GM23338 (cell line): ENCODE measurements at regions not wholly inside any gene's neighbourhood (a gene's known extent, or its start where the extent isn't known, plus 50 kb on each side); places are given as distances from the start of the nearest gene placed in this dataset.

Experiments used
- ATAC-seq: fragments of 200-7000 bp; cut with Tn5 transposase; 3 replicates; pipeline ENCODE4 v1.9.1; 2020
- DNase-seq: peaks from one replicate; pipeline ENCODE4 v3.0.0-alpha.2; 2015; ENCODE audit warnings: low spot score
- H2AFZ ChIP-seq: fragments of 200-600 bp; sonication (generic); 2 replicates; pipeline ENCODE4 v1.8.0; 2016; ENCODE audit warnings: antibody characterized with exemption, mild to moderate bottlenecking, moderate library complexity
- H3F3A ChIP-seq: fragments of 200-600 bp; sonication (generic); replicated peaks from 2 replicates; pipeline ENCODE4 v1.8.0; 2017; ENCODE audit warnings: antibody characterized with exemption, mixed run types, low read depth
- H3K27ac ChIP-seq: fragments of 200-600 bp; sonication (generic); 2 replicates; pipeline ENCODE4 v1.6.1; 2016; ENCODE audit warnings: low read depth
- H3K27me3 ChIP-seq: fragments of 200-600 bp; sonication (generic); 2 replicates; pipeline ENCODE4 v1.8.0; 2016; ENCODE audit warnings: mild to moderate bottlenecking, mixed run types, moderate library complexity; ENCODE audit not compliant: insufficient read depth
- H3K36me3 ChIP-seq: fragments of 200-600 bp; sonication (generic); 2 replicates; pipeline ENCODE4 v1.8.0; 2016; ENCODE audit warnings: mild to moderate bottlenecking; ENCODE audit not compliant: insufficient read depth
- H3K4me1 ChIP-seq: fragments of 200-600 bp; sonication (generic); 2 replicates; pipeline ENCODE4 v1.8.0; 2016; ENCODE audit warnings: mild to moderate bottlenecking, moderate library complexity; ENCODE audit not compliant: insufficient read depth
- H3K4me2 ChIP-seq: fragments of 200-600 bp; sonication (generic); 2 replicates; pipeline ENCODE4 v1.7.1; 2017; ENCODE audit warnings: mixed run types
- H3K4me3 ChIP-seq: fragments of 200-600 bp; sonication (generic); 2 replicates; pipeline ENCODE4 v1.6.1; 2016; ENCODE audit warnings: mixed run types
- H3K79me2 ChIP-seq: fragments of 200-600 bp; sonication (generic); replicated peaks from 2 replicates; pipeline ENCODE4 v1.8.0; 2017; ENCODE audit warnings: mild to moderate bottlenecking; ENCODE audit not compliant: insufficient read depth
- H3K9me2 ChIP-seq: fragments of 200-600 bp; sonication (generic); 2 replicates; pipeline ENCODE4 v1.8.0; 2017; ENCODE audit not compliant: insufficient read depth
- H4K20me1 ChIP-seq: fragments of 200-600 bp; sonication (generic); replicated peaks from 2 replicates; pipeline ENCODE4 v1.8.0; 2017; ENCODE audit warnings: mild to moderate bottlenecking; ENCODE audit not compliant: insufficient read depth
- H3K27ac Mint-ChIP-seq: 2 replicates; pipeline ENCODE4 v1.8.0; 2020; ENCODE audit warnings: inconsistent platforms, mild to moderate bottlenecking, moderate library complexity, mixed read lengths
- H3K27me3 Mint-ChIP-seq: 3 replicates; pipeline ENCODE4 v1.8.0; 2022; ENCODE audit warnings: low read depth, mild to moderate bottlenecking, moderate library complexity, mixed read lengths, inconsistent platforms; ENCODE audit not compliant: insufficient read depth, poor library complexity
- H3K36me3 Mint-ChIP-seq: 3 replicates; pipeline ENCODE4 v1.8.0; 2021; ENCODE audit warnings: low read depth, mild to moderate bottlenecking, inconsistent platforms, moderate library complexity, mixed read lengths
- H3K4me1 Mint-ChIP-seq: 3 replicates; pipeline ENCODE4 v1.8.0; 2020; ENCODE audit warnings: mild to moderate bottlenecking, inconsistent platforms, mixed read lengths
- H3K4me3 Mint-ChIP-seq: 3 replicates; pipeline ENCODE4 v1.8.0; 2021; ENCODE audit warnings: moderate library complexity, mild to moderate bottlenecking, inconsistent platforms, mixed read lengths
- H3K9me3 Mint-ChIP-seq: 3 replicates; pipeline ENCODE4 v1.8.0; 2020; ENCODE audit warnings: moderate library complexity, mild to moderate bottlenecking, inconsistent platforms, mixed read lengths
- CREB1 ChIP-seq: fragments of 250-450 bp; sonication (Bioruptor Pico); IDR thresholded peaks from 2 replicates; pipeline ENCODE4 v1.5.0; 2020; ENCODE audit warnings: low read depth, mild to moderate bottlenecking, moderate library complexity
- CTCF ChIP-seq, 2 experiments: fragments of 200-600 bp in 1 of 2; sonication (generic) in 1 of 2; conservative IDR thresholded peaks; 2 replicates each; pipeline versions ENCODE4 v1.5.1 to v1.6.1; 2016 to 2017; ENCODE audit warnings: antibody characterized with exemption in 2 of 2, low read depth in 2 of 2, mild to moderate bottlenecking in 2 of 2, moderate library complexity in 1 of 2
- EZH2 ChIP-seq: fragments of 200-600 bp; sonication (generic); IDR thresholded peaks from one replicate; pipeline ENCODE4 v1.8.0; 2017; ENCODE audit warnings: antibody characterized with exemption, mild to moderate bottlenecking, low read depth; ENCODE audit not compliant: unreplicated experiment
- EZH2phosphoT487 ChIP-seq: fragments of 200-600 bp; sonication (generic); IDR thresholded peaks from one replicate; pipeline ENCODE4 v1.8.1; 2018; ENCODE audit warnings: antibody characterized with exemption; ENCODE audit not compliant: unreplicated experiment
- JUNB ChIP-seq: IDR thresholded peaks from one replicate; pipeline ENCODE4 v1.6.1; 2016; ENCODE audit warnings: antibody characterized with exemption; ENCODE audit not compliant: unreplicated experiment
- NANOG ChIP-seq: IDR thresholded peaks from 2 replicates; pipeline ENCODE4 v1.6.1; 2016; ENCODE audit warnings: antibody characterized with exemption, borderline replicate concordance
- POLR2AphosphoS5 ChIP-seq: IDR thresholded peaks from 2 replicates; pipeline ENCODE4 v1.6.1; 2016; ENCODE audit warnings: antibody characterized with exemption, low read depth
- STAT1 ChIP-seq: IDR thresholded peaks from one replicate; pipeline ENCODE4 v1.6.1; 2016; ENCODE audit warnings: antibody characterized with exemption; ENCODE audit not compliant: unreplicated experiment
- ZNF114 ChIP-seq: fragments of 250-450 bp; sonication (Bioruptor Pico); IDR thresholded peaks from 2 replicates; pipeline ENCODE4 v1.5.0; 2020; ENCODE audit warnings: mild to moderate bottlenecking, moderate library complexity
- TF ChIP-seq, protein P1 (sequence below): IDR thresholded peaks from one replicate; pipeline ENCODE4 v1.6.1; 2018; ENCODE audit warnings: antibody characterized with exemption; ENCODE audit not compliant: unreplicated experiment
- TF ChIP-seq, protein P2 (sequence below): IDR thresholded peaks from 2 replicates; pipeline ENCODE4 v1.6.1; 2016; ENCODE audit warnings: antibody characterized with exemption

GRCh38 chr10:4216726-4217125 is 431.7 kb upstream of the KLF6 start (continued):
- TF ChIP-seq CTCF (conservative IDR thresholded peaks at IDR 0.05; ENCODE audit: low read depth in 2 of 2) (no peak), CREB1 (CRISPR knock-in tag) (no peak), ZNF114 (CRISPR knock-in tag) (no peak), STAT1 (no peak), EZH2phosphoT487 (no peak)
- TF ChIP-seq, protein P1, sequence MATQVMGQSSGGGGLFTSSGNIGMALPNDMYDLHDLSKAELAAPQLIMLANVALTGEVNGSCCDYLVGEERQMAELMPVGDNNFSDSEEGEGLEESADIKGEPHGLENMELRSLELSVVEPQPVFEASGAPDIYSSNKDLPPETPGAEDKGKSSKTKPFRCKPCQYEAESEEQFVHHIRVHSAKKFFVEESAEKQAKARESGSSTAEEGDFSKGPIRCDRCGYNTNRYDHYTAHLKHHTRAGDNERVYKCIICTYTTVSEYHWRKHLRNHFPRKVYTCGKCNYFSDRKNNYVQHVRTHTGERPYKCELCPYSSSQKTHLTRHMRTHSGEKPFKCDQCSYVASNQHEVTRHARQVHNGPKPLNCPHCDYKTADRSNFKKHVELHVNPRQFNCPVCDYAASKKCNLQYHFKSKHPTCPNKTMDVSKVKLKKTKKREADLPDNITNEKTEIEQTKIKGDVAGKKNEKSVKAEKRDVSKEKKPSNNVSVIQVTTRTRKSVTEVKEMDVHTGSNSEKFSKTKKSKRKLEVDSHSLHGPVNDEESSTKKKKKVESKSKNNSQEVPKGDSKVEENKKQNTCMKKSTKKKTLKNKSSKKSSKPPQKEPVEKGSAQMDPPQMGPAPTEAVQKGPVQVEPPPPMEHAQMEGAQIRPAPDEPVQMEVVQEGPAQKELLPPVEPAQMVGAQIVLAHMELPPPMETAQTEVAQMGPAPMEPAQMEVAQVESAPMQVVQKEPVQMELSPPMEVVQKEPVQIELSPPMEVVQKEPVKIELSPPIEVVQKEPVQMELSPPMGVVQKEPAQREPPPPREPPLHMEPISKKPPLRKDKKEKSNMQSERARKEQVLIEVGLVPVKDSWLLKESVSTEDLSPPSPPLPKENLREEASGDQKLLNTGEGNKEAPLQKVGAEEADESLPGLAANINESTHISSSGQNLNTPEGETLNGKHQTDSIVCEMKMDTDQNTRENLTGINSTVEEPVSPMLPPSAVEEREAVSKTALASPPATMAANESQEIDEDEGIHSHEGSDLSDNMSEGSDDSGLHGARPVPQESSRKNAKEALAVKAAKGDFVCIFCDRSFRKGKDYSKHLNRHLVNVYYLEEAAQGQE = no peak

DNA sequence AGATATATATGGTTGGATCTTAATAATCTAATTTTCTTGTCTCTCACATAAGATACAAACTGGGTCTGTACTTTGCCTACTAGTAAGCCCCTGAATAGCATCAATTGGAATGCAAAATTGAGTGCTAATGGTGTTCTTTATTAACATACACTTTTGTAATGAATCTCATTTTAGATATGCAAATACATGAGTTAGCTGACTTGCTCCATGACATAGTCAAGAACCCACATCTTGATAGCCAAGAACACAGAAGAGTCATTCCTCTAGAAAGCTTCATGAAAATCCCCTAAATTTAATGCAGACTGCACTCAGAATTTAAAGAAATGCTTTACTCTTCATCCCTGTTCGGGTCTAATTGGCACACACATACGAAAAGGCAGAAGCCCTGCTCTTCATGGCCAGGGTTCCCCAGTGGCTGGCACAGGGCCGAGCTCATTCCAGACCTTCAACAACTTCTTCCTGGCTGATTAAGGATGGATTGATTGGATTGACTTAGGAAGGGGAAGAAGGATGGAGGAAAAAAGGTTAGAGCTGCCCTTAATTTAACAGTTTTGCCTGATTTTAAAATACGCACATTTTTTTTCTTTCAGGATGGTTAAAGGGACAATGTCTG is 431.1 kb upstream of the KLF6 start:
- no peaks in the 10 kb centered on the region for H3K27me3 Mint-ChIP-seq
- no peak overlapping the region for H3K27ac Mint-ChIP-seq
- Histone ChIP-seq H3K9me2 (peaks cover 4% of the 10 kb centered on the region; the same call in 1 of the 2 replicates), H3F3A (no peaks in the 10 kb centered on the region), H3K36me3 (no peaks in the 10 kb centered on the region), H3K27ac (no peak overlapping the region), H2AFZ (no peak overlapping the region), H3K4me2 (no peak overlapping the region), H3K79me2 (no peaks in the 10 kb centered on the region), H4K20me1 (no peaks in the 10 kb centered on the region), H3K4me3 (no peak overlapping the region), H3K4me1 (peaks cover 39% of the 10 kb centered on the region), H3K27me3 (no peaks in the 10 kb centered on the region)
- no peaks in the 10 kb centered on the region for H3K9me3 Mint-ChIP-seq
- H3K4me1 Mint-ChIP-seq = peaks cover 46% of the 10 kb centered on the region
- H3K36me3 Mint-ChIP-seq = no peaks in the 10 kb centered on the region
- H3K4me3 Mint-ChIP-seq = no peak overlapping the region
- ATAC-seq = no peak
- no peak for DNase-seq
- TF ChIP-seq, protein P1 = no peak
- TF ChIP-seq CREB1 (CRISPR knock-in tag) (no peak), NANOG (no peak), CTCF (conservative IDR thresholded peaks at IDR 0.05; ENCODE audit: low read depth in 2 of 2) (no peak), ZNF114 (CRISPR knock-in tag) (no peak), JUNB (no peak), POLR2AphosphoS5 (no peak), EZH2phosphoT487 (no peak), EZH2 (no peak)
- TF ChIP-seq, protein P2, sequence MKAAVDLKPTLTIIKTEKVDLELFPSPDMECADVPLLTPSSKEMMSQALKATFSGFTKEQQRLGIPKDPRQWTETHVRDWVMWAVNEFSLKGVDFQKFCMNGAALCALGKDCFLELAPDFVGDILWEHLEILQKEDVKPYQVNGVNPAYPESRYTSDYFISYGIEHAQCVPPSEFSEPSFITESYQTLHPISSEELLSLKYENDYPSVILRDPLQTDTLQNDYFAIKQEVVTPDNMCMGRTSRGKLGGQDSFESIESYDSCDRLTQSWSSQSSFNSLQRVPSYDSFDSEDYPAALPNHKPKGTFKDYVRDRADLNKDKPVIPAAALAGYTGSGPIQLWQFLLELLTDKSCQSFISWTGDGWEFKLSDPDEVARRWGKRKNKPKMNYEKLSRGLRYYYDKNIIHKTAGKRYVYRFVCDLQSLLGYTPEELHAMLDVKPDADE = no peak
